NCI-H526 treated with DMSO at 0.1 percent for 48 hours (cell line): ENCODE measurements at regions not wholly inside any gene's neighbourhood (a gene's known extent, or its start where the extent isn't known, plus 50 kb on each side); places are given as distances from the start of the nearest gene placed in this dataset.

Source experiments
- DNase-seq: peaks from one replicate; lab custom pipeline; 2025; lab: John Stamatoyannopoulos, UW

DNA sequence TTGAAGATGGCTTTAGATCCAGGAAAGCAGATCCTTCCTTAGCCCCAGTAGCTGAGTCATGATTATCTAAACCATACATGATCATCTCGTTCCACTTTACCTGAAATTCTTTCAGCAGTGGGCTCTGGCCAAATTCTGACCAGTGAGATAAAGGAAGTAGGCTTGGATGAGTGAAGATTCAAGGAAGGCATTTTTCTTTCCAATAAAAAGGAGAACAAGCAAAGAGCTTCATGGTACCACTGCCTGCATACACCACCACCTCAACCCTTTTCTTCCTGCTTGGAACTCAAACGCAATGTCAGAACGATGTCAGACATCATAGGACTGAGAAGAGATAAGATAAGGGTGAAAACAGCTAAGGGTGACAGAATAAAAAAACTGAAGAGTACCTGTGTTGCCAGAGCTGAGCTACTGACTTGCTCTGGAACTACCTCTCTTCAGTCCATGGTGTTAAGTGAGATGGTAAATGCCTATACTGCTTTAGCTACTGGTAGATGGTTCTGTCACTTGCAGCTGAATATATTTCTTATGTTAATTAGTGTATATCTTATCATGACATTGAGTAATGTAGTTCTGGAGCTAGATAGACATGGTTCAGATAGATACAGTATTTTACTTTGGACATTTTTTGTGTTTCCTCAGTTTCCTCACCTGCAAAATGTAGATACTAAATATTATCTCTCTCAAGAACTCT lies 58.7 kb upstream of the ACVR1 start:
- no peak for DNase-seq

DNA sequence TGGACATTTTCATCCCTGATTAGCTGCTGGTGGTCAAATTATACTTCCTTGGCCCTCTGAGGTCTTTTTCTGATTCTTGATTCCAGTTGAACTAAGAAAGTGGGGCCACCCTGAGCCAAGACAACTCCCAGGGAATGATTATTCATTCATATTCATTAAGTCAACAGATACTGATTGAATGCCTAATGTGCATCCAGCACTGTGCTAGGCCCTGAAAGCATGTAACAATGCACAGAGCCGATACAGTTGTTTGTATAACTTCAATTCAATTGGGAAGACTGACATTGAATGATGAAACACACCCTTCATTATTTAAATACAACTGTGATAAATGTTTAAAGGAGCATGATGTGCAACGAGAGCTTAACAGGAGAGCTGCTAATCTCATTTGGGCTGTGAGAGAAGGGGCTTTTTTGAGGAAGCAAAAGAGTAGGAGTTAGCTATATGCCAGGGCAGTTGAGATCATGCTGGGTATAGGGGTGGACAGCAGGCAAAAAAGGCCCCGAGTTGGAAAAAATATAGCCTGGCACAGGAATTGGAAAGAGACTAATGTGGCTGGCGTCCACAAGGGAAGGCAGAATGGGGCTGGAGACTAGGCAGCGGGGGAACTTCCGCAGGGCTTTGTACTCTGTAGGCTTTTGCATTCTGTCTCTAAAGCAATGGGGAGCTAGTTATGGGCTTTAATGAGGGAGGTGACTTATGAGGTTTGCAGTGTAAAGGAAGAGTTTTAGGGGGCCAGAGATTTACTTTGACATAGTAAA lies 57.2 kb upstream of the ACVR1 start:
- no peak for DNase-seq

DNA sequence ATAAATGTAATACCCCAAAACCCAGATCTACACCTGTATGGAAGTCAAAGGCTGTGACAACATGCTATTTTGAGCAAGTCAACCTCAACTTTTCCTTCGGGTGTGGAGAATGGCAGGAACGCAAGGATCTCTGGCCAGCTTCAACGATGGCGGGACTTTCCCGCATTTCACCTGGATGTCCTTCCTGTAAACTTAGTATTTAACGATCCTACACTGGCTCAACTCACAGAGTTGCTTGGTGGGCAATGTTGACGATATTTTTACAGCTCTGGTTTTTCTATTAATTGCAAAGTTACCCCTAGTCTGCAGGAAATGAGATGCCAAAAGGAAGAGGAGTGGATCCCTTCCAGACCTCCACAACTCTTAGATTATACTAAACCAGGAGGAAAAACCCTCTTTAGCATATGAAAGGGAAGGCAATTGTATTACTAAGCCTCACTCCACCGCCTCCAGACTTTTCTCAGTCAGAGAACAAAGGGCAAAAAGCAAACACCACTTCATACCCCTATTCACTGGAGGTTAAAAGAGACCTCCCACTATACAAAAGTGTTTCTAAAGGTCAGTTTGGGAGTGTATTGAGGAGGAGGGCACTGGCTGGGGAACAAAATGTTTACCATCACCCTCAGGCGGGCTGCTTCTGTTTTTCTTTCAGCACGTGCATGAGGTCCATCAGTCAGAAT lies 56.5 kb upstream of the ACVR1 start:
- DNase-seq = no peak

GRCh38 chr2:157931542-157931941 lies 55.4 kb upstream of the ACVR1 start:
- DNase-seq = no peak

DNA sequence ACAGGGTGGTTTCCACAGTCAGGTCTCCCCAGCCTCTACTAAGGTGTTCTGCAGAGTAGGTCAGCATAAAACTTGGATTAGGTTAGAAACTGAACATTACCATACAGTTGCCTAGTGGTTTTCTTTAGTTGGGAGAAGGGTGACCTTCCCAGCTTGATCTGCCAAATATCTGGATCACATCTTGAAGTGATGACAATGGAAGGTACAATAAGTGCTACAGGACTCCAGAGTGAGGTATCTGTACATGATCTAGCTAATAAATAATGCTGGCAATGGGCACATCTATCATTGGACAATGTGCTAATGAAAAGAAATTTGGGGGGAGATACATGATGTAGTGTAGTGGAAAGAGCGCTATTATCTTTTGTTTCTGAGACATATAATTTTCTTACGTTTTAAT lies 54.6 kb upstream of the ACVR1 start:
- DNase-seq = no peak

DNA sequence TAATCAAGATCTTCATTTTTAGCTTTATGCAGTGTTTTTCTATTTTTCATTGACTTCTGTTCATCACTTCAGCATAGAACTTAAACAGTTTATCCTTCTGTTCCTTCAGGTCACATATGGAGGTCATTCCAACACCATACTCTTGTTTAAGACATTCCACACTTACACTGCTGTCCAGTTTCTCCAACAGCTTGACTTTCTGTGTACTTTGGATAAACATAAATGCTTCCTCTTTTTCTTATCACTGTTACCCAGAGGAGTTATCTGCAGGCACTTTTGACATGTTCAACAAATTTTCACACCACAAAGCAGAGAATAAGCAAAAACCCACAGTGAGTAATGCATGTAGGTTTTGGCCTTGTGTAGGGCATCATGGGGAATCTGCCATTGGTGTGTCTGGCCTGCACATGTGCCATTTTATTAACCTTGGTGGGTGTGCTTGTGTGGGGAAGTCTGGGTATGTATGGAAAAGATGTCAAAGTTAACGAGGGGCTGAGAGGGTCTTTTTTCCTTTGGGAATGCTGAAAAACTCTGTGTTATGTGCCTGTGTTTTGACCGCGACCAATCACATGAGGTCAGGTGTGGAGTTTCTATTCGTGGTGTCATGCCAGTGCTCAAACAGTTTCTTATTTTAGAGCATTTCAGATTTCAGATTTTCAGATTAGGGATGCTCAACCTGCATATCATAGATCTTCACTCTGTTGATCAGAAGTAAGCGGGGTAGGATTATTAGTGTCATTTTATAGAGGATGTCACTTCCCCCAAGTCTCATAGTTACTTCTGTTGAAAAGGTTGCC lies 53.9 kb upstream of the ACVR1 start:
- DNase-seq = no peak

GRCh38 chr2:157928372-157928771 lies 52.2 kb upstream of the ACVR1 start:
- no peak for DNase-seq

GRCh38 chr2:157927155-157927554 lies 51.0 kb upstream of the ACVR1 start:
- no peak for DNase-seq
